Activated CD8-positive, alpha-beta memory T cell treated with anti-CD3 and anti-CD28 coated beads for 48 hours (primary cell): ENCODE measurements at regions not wholly inside any gene's neighbourhood (a gene's known extent, or its start where the extent isn't known, plus 50 kb on each side); places are given as distances from the start of the nearest gene placed in this dataset.
"Not testable (repeated sequence)": the region's sequence is repeated elsewhere in the genome, so short reads cannot be mapped to it uniquely, and the experiment has no call there.

Experiments used
- DNase-seq, 3 experiments: peaks; one replicate each; pipeline ENCODE4 v3.0.0-alpha.2; 2020; ENCODE audit warnings: low read depth in 2 of 3, low spot score in 2 of 3

DNA sequence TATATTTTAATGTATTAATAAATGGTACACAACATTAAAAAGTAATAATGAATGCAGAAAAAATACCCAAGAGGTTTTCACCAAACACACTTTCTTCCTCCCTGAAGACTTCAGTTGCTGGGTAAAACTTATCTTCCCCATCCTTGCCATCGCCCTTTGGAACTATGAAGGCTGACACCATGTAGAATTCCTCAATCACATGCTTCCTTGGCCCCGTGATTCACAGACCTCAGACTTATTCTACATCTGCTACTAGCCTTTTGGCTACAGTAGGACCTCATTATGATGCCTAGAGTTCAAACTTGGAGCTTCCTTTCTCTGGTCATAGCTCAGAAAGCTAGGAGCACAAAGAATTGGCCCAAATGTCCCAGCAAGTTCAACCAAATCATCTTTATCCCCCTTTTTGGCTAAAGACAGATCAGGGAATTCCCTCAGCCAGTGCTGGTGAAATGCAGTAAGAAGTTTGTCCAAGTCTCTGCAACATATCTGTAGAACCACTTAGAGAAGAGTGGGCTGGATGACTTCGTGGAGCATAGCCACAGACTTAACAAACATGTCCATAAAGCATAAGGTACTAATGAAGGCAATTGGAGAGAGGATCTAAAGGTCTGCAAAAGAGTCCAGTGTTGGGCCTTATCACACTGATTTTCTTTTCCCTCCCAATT, 253.5 kb downstream of the SEC61B start:
- DNase-seq: no peak

- no peak for DNase-seq
These were observed 256.5 kb downstream of the SEC61B start for GRCh38 chr9:99478469-99479027.

GRCh38 chr9:99479929-99480328, 257.8 kb downstream of the SEC61B start:
- DNase-seq: no peak

GRCh38 chr9:99485459-99485858, 263.4 kb downstream of the SEC61B start:
- DNase-seq: no peak

- DNase-seq: no peak
These were observed 264.6 kb downstream of the SEC61B start for GRCh38 chr9:99486684-99487083.

DNA sequence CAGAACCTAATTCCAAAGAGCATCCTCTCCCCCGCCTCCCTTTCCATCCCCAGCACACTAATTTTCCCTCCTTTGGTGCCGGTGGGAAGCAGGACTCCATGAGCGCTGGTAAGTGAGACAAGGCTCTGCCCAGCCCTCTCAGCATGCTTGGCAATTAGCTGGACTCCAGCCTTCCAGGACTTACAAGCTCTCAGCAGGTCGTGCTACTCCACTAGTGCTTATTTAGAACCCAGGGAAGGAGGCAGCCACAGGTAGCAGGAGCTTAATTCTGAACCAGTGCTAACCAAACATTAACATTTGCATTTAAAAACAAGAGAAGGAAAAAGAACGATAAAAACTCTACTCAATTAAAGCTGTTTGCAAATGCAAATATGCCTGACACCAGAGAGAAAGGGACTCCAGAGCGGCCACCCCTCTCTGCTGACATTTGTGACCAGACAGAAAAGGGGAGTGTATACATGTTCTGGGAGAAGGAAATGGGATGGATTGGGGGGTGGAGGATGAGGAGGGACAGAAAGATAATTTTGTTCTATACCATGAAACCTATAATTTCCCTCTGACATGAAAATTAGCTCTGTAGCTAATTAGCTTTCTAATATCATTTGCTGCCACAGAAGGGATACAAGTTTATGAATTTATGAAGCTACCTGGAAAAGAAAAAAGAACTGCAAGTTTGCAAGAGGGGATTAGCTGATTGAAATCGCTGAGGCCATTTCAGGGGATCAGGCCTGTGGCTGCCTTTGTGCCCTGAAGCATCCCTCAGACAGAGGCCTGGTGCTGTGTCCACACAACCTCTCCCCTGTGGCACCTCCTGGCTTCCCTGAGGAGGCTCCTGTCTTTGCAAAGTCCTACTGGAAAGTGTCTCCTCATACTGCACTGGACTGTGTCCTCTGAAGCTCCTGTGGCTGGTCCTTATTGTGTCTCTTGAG, 266.3 kb downstream of the SEC61B start:
- DNase-seq: no peak

GRCh38 chr9:99489060-99489413, 267.0 kb downstream of the SEC61B start:
- DNase-seq: no peak

- DNase-seq: no peak
These were observed 268.6 kb downstream of the SEC61B start for GRCh38 chr9:99490729-99491128.

DNA sequence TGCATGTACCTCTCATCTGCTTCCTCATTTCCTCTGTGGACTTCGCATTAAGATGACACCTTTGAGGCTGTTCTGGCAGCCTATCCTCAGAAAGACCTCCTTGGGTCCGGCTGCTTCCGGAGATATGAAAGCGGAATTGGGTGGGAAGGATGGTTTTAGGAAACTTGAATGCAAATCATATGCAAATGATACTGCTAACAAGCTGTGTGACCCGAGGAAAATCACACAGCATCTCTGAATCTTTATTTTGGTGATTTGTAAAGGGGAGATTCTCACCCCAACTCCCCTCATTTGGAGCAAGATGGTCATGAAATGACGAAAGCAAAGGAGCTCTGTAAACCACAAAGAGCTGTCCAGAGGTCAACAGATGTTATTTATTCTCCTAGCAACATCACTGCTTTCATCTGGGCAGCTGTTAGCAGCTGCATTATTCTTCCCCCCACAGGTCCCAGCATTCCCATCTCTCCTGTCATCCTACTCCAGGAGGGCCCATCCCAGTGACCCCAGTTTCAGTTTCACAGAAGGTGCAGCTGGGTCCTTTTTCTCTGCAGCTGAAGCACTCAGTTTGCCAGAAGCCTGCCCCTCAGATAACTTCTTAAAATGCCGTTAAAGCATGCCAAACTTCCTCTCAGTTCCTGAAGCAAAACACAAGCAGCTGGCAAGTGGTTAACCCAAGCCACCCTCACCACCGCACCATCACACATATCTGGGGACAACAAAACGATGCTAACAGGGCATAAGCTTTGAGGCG, 269.5 kb downstream of the SEC61B start:
- DNase-seq: no peak

DNA sequence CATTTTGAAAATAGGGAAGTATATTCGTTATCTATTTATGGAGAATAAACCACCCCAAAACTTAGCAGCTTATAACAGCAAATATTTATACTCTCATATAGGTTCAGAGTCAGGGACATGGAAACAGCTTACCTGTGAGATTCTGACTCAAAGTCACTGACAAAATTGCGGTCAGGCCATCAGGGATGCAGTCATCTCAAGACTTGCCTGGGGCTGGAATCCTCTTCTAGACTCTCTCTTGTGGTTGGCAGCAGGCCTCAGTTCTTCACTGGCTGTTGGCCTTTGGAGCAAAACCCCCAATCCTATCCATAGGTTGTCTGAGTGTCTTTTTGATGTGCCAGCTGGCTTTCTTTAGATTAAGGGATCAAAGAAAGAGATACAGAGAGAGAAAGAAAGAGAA, 275.6 kb downstream of the SEC61B start:
- no peak for DNase-seq

- DNase-seq: not testable (repeated sequence)
These were observed 276.9 kb downstream of the SEC61B start for GRCh38 chr9:99498979-99499378.

DNA sequence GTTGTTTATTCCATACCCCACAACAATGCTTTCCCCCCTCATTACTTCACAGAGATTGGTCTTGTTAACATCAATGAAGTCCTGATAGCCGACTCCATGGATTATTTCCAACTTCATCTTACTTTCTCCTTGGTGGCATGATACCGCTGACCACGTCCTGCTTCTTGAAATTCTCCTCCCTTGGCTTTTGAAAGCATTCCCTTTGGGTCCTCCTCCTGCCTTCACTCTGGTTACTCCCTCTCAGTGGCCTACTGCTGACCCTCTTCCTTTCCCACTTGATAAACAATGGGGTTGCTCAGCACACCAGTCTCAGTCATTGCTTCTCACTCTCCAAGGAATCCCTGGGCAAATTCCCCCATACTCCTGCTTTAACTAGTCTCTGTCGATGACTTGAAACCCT, 283.9 kb downstream of the SEC61B start:
- no peak for DNase-seq

DNA sequence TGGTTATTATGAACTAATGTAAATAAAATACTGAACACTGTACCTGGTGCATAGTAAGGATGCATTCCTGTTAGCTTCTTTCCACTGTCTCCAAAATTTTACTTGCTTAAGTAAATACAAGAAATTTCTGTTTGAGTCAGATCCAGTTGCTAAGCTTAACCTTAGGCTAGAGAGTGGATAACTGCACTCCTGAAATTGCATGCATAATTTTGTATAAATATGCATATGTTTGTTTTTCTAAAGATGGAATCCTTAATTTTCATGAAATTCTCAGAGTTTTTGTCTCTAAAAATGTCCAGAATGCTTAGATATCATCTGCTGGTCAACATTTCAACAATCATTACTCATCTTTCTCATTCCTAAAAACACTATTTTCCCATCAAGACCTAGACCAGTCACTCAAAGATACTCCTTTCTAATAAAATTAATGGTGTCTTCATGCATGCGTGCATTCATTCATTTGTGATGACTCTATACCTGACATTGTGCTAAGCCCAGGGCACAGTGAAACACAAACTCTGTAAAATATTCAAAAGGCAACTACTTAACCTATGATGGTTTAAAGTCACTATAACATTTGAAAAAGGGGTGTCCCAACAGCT, 284.8 kb downstream of the SEC61B start:
- no peak for DNase-seq

DNA sequence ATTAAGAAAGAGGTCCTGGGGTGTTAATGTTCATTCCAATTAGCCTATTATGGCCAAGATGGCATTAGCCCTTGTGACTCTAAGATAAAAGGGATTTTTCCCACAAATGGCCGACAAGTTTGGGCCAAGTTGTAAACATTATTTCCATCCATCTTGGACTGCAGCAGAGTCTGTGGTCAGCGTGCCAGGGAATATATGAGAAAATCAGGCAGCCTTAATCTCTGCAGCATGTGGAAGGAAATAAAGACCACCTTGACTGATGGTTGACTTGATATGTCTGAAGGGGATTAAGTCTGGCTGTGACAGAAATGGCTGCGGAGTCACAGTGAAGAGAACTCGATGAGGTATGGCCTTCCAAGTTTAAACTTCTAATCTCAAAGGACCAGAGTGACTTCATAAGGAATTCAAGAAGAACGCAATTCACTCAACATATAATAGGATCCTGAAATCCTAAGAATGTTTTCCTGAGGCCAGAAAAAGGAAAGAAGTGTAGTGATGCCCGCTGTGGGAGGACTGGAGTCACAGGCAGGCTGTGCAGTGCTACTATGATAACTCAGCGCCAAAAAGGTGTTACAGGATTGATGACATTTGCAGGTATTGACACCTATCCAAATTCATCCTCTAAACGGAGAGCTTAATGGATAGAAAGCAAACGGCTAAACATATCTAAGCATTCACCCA, 287.1 kb downstream of the SEC61B start:
- DNase-seq: no peak

DNA sequence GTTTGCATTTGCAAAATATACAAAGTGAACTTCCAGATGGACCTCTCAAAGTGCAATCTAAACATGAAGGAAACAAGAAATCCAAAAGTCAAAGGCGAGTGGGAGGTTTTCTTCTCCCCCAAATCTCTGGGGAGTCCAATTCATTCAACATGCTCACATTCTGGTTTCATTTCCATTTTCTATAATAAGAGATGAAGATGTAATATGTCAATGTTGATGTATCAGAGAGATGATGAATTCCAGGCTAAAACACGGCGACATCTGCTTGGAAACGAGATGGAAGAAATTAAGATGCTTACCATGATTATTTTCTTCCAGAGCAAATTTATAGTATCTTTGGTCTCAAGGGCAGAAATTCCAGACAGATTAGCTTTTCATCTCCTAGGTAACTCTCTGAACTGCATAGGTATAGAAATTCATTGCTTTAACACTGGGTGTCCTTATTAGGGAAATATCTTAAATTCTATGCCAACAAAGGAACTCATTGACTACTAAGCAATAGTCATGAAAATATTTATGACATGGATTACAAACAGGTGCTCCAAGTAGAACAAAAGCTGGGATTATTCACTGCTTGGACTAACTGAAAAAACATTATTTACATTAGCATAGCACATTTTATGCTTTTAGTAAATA, 287.9 kb downstream of the SEC61B start:
- DNase-seq: no peak

GRCh38 chr9:99511723-99512122, 289.6 kb downstream of the SEC61B start:
- DNase-seq: no peak

- DNase-seq: no peak
These were observed 291.5 kb downstream of the SEC61B start for GRCh38 chr9:99513441-99514112.

- no peak for DNase-seq
These were observed 293.0 kb downstream of the SEC61B start for GRCh38 chr9:99515093-99515492.

DNA sequence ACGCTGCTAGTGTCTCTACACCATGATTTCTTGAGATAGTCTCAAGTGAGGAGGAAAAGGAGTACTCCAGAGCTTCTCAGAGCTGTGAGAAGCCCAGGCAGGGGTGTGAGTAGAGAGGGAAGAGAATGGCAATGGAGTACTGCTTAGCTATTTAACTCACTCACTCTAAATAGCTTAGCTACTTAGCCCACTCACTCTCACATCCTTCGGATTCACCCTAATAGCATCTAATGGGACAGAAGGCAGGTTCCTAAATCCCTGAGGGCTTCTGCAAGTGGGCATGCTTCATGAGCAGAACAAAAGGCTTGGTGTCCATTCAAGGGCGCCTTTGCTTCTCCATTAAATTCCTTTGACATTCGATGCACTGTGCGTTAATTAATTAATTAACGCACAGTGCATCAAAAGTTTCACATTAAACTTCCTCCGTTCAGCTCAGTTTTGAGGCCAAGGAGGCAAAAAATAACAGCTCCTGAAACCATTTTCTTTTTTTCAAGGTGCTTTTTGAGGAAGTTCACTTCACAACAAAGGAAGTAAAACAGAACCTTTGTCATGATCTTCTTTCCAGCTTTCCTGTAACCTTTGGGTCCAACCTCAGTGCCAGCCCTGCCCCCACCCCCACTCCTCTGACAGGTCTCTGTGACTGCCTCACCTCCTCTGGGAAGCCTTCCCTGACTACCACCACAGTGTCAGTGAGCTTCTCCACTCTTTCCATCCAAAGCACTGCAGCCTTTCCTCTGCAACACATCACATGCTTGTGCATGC, 294.0 kb downstream of the SEC61B start:
- no peak for DNase-seq
